IgD-negative memory B cell (primary cell): ENCODE measurements at regions not wholly inside any gene's neighbourhood (a gene's known extent, or its start where the extent isn't known, plus 50 kb on each side); places are given as distances from the start of the nearest gene placed in this dataset.

Experiments used
- H3K27ac Mint-ChIP-seq, 3 donors: one replicate each; pipeline ENCODE4 v1.8.0; 2020 to 2022; ENCODE audit warnings: mild to moderate bottlenecking in 3 of 3, mixed read lengths in 3 of 3, moderate library complexity in 1 of 3
- H3K27me3 Mint-ChIP-seq: one replicate; pipeline ENCODE4 v1.8.0; 2021; ENCODE audit warnings: mixed read lengths
- H3K36me3 Mint-ChIP-seq: one replicate; pipeline ENCODE4 v1.8.0; 2020; ENCODE audit warnings: mild to moderate bottlenecking, mixed read lengths
- H3K4me1 Mint-ChIP-seq, 3 donors: one replicate each; pipeline ENCODE4 v1.8.0; 2020 to 2022; ENCODE audit warnings: mixed read lengths in 3 of 3, mild to moderate bottlenecking in 1 of 3
- H3K4me3 Mint-ChIP-seq, 4 donors: one replicate each; pipeline ENCODE4 v1.8.0; 2020 to 2022; ENCODE audit warnings: mild to moderate bottlenecking in 4 of 4, mixed read lengths in 4 of 4, moderate library complexity in 3 of 4
- H3K9me3 Mint-ChIP-seq, 3 donors: one replicate each; pipeline ENCODE4 v1.8.0; 2020 to 2021; ENCODE audit warnings: mixed read lengths in 3 of 3, mild to moderate bottlenecking in 1 of 3

- Mint-ChIP-seq H3K4me3 (no peak overlapping the region), H3K9me3 (peaks cover 3 to 9% (median 8%) of the 10 kb centered on the region in 3 donors), H3K27me3 (no peaks in the 10 kb centered on the region), H3K4me1 (no peaks in the 10 kb centered on the region), H3K36me3 (no peaks in the 10 kb centered on the region), H3K27ac (no peak overlapping the region)
Observed at GRCh38 chr15:93476491-93477177, 387.6 kb upstream of the RGMA start.

- Mint-ChIP-seq H3K36me3 (no peaks in the 10 kb centered on the region), H3K4me3 (no peak overlapping the region), H3K27me3 (no peaks in the 10 kb centered on the region), H3K27ac (no peak overlapping the region), H3K9me3 (peaks cover 3 to 9% (median 8%) of the 10 kb centered on the region in 3 donors), H3K4me1 (no peaks in the 10 kb centered on the region)
Observed at GRCh38 chr15:93474728-93475127, 385.7 kb upstream of the RGMA start.

DNA sequence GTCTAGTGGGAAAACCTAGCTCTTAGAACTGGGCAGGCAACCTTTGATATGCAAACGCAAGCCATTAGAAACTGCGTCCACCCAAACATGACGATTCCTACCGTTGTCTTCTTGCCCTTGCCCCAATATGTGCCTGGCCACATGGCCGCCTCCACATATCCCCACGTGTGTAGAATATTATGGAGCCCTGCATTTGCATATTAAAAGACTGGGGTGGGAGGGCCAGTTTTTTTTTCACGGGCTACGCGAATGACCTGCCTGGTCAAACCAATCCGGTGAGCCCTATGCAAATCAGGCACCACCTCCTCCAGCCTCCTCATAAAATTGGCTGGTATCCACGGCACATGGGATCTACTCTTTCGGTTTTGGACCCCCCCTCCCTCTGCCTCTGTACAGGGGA is 381.0 kb upstream of the RGMA start:
- Mint-ChIP-seq H3K27me3 (no peaks in the 10 kb centered on the region), H3K9me3 (no peaks in the 10 kb centered on the region), H3K4me3 (no peak overlapping the region), H3K36me3 (no peaks in the 10 kb centered on the region), H3K4me1 (peaks cover 0 to 3% (median 0%) of the 10 kb centered on the region in 3 donors), H3K27ac (no peak overlapping the region)

DNA sequence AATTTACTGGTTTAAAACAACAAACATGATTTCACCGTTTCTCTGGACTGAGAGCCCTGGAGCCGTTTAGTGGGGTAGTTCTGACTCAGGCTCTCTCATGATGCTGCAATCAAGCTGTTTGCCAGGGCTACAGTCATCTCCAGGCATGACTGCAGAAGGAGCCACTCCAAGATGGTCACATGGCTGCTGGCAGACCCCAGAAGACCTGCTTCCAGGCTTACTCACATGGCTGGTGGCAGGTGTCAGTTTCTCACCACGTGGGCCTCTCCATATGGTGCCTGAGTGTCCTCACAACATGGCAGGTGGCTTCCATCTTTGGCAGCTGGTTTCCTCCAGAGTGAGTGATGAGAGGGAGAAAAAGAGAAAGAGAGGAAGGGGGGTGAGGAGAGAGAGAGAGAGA is 378.3 kb upstream of the RGMA start:
- Mint-ChIP-seq H3K9me3 (peaks cover 0 to 2% (median 0%) of the 10 kb centered on the region in 3 donors), H3K4me3 (no peak overlapping the region), H3K27ac (no peak overlapping the region), H3K27me3 (no peaks in the 10 kb centered on the region), H3K36me3 (no peaks in the 10 kb centered on the region), H3K4me1 (peaks cover 0 to 3% (median 0%) of the 10 kb centered on the region in 3 donors)

DNA sequence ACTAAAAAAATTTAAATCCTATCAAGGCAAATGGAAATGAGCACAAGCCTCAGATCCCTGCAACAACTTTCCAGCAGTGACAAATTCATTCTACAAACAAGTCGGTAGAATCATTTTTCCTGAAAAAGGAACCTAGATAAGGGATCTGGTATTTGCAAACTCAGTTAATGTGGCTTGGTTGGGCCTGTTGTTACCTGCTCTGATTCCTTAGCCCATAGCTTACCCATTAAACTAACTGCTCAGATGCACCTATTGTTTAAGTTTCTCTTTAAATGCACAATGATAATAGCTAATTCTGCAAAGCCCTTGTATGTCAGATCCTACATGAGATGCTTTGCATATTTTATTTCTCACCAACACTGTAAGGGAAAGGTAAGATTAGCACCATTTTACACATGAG is 377.4 kb upstream of the RGMA start:
- Mint-ChIP-seq H3K27me3 (no peaks in the 10 kb centered on the region), H3K9me3 (peaks cover 0 to 3% (median 0%) of the 10 kb centered on the region in 3 donors), H3K36me3 (no peaks in the 10 kb centered on the region), H3K4me1 (peaks cover 0 to 3% (median 0%) of the 10 kb centered on the region in 3 donors), H3K27ac (no peak overlapping the region), H3K4me3 (no peak overlapping the region)

DNA sequence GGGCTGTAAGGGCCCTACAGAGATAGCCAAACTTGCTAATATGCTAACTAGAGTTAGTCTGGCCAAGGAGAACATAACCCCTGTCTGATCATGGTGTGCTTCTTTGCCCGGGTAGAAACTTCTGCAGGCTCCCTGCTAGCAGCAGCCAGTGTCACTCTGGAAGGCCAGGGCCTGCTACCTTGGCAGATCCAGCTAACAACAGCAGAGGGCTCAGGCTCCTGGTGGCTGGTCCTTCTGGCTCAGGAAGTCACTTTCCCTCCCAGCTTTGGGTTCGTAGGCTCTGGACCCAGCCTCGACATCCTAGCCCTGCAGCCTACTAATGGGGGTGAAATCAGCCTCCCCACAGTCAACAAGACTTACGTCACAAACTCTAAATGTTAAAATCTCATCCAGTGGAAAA is 373.7 kb upstream of the RGMA start:
- Mint-ChIP-seq H3K27me3 (no peaks in the 10 kb centered on the region), H3K9me3 (peaks cover 3 to 9% (median 5%) of the 10 kb centered on the region in 3 donors), H3K27ac (no peak overlapping the region), H3K36me3 (no peaks in the 10 kb centered on the region), H3K4me1 (no peaks in the 10 kb centered on the region), H3K4me3 (no peak overlapping the region)

- Mint-ChIP-seq H3K4me1 (no peaks in the 10 kb centered on the region), H3K36me3 (no peaks in the 10 kb centered on the region), H3K4me3 (no peak overlapping the region), H3K9me3 (peaks cover 5 to 9% (median 8%) of the 10 kb centered on the region in 3 donors), H3K27me3 (no peaks in the 10 kb centered on the region), H3K27ac (no peak overlapping the region)
Observed at GRCh38 chr15:93460717-93461116, 371.7 kb upstream of the RGMA start.

- Mint-ChIP-seq H3K4me1 (no peaks in the 10 kb centered on the region), H3K4me3 (no peak overlapping the region), H3K27ac (no peak overlapping the region), H3K27me3 (no peaks in the 10 kb centered on the region), H3K36me3 (no peaks in the 10 kb centered on the region), H3K9me3 (peaks cover 5 to 9% (median 8%) of the 10 kb centered on the region in 3 donors)
Observed at GRCh38 chr15:93459396-93459795, 370.4 kb upstream of the RGMA start.

DNA sequence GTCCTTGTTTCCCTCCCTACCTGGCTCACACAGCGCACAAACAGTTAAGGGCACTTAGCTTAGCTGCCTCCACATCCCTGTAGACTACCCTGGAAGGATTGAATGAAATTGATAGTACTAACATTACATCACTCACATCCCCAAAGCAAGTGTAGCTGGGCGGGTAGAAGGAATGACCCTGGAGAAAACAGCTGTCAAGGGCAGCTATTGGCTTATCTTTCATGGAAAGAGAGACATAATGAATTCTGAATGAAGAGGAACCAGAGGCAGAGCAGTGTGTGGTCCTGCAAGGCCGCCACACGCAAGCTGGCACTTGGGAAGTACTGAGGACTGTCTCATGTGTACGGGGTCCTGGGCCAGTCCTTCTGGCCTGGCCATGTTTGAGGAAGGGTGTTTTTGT is 369.6 kb upstream of the RGMA start:
- Mint-ChIP-seq H3K4me3 (no peak overlapping the region), H3K27ac (no peak overlapping the region), H3K36me3 (no peaks in the 10 kb centered on the region), H3K4me1 (no peaks in the 10 kb centered on the region), H3K9me3 (peaks cover 3 to 9% (median 8%) of the 10 kb centered on the region in 3 donors), H3K27me3 (no peaks in the 10 kb centered on the region)

- Mint-ChIP-seq H3K36me3 (no peaks in the 10 kb centered on the region), H3K4me3 (no peak overlapping the region), H3K4me1 (peaks cover 0 to 2% (median 0%) of the 10 kb centered on the region in 3 donors), H3K9me3 (peaks cover 0 to 6% (median 2%) of the 10 kb centered on the region in 3 donors), H3K27me3 (no peaks in the 10 kb centered on the region), H3K27ac (no peak overlapping the region)
Observed at GRCh38 chr15:93454788-93455187, 365.8 kb upstream of the RGMA start.

DNA sequence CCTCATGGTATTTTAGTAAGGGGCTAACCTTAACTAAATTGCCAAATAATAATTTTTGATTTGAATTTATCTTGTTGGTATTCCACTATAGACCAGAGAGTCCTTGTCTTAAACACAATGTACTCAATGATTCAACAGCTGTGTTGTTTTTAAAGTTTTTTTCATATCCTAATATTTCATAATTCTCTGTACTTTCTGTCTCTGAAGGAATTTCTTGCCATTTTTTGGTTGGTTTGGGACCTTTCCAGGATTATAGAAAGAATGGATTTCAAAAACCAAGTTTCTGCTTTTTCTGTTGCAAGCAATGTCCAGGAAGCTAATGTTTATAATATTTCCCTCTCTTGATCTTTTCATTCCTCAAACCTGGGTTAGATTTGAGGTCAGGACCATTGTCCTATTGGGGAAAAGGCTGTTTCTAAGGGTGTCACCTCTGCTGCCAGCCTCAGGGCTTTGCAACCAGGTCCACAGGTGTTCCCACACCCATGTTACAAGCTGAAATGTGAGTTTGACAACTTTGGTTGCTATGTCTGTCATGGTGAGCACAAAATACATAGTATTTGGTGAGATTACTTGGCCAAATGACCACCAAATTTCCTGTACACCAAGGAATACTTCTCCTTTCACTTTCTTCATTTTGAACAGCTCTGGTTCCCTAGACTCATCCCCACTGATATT is 363.7 kb upstream of the RGMA start:
- Mint-ChIP-seq H3K4me1 (peaks cover 0 to 2% (median 0%) of the 10 kb centered on the region in 3 donors), H3K9me3 (peaks cover 1 to 7% (median 4%) of the 10 kb centered on the region in 3 donors), H3K27ac (no peak overlapping the region), H3K4me3 (no peak overlapping the region), H3K36me3 (no peaks in the 10 kb centered on the region), H3K27me3 (no peaks in the 10 kb centered on the region)

DNA sequence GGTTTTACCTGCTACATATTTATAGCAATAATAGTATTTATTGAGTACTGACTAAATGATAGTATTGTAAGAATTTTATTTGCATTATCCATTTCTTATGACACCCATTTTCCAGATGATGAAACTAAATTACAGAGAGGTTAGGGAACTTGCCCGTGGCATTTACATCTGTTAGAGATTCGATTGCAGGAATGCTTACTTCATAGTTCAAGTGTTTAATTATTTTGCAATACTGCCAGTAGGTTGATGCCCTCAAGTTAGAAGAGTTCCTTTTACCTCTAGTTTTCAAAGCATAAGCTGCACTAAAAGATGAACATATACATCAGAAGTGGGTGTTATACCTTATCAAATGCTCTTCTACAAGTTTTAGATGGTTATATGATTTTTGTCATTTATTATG is 362.8 kb upstream of the RGMA start:
- no peaks in the 10 kb centered on the region for H3K27me3 Mint-ChIP-seq
- H3K9me3 Mint-ChIP-seq: peaks cover 1 to 5% (median 3%) of the 10 kb centered on the region in 3 donors
- no peaks in the 10 kb centered on the region for H3K36me3 Mint-ChIP-seq
- no peak overlapping the region for H3K4me3 Mint-ChIP-seq
- H3K27ac Mint-ChIP-seq: no peak overlapping the region
- peaks cover 0 to 2% (median 0%) of the 10 kb centered on the region in 3 donors for H3K4me1 Mint-ChIP-seq

DNA sequence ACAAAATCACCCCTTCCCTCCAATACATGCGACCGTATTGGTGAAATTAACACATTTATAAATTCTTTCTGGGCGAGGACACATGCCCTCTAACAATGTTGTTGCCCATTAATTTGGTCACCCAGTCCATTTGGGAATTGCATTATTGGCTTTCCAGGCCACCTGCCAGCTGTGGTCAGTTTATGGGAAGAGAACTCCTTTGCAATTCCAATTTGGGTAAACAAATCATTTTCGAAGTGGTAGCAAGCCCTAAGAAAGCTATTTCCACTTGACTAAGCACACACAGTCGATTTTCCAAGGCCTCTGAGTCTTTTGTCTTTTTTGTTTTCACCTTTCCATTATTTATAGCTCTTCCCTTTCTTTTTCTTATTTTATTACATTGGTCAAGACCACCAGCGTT is 362.3 kb upstream of the RGMA start:
- no peak overlapping the region for H3K27ac Mint-ChIP-seq
- no peaks in the 10 kb centered on the region for H3K36me3 Mint-ChIP-seq
- H3K27me3 Mint-ChIP-seq: no peaks in the 10 kb centered on the region
- H3K4me3 Mint-ChIP-seq: no peak overlapping the region
- peaks cover 0 to 2% (median 0%) of the 10 kb centered on the region in 3 donors for H3K4me1 Mint-ChIP-seq
- peaks cover 1 to 5% (median 3%) of the 10 kb centered on the region in 3 donors for H3K9me3 Mint-ChIP-seq

- Mint-ChIP-seq H3K36me3 (no peaks in the 10 kb centered on the region), H3K4me1 (peaks cover 0 to 2% (median 0%) of the 10 kb centered on the region in 3 donors), H3K9me3 (peaks cover 1 to 5% (median 3%) of the 10 kb centered on the region in 3 donors), H3K4me3 (no peak overlapping the region), H3K27me3 (no peaks in the 10 kb centered on the region), H3K27ac (no peak overlapping the region)
Observed at GRCh38 chr15:93449798-93450197, 360.8 kb upstream of the RGMA start.

DNA sequence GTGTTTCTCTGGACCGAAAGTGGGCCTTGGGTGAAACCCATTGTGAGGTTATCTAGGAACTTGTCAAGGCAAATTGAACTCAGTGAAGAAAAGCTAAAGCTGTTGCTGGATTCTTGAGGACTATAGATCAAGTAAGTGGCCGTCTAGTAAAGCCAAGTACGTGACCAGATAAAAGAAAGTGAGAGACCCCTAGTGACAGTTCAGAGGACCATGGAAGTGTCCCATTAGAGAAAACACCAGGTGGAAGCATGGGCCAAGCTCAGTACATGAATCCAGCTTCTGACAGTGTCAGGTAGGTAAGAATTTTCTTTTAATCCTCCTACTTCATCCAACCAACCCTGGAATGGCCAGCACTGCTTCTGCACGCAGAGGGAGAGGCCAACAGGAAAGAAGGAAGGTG is 349.3 kb upstream of the RGMA start:
- H3K9me3 Mint-ChIP-seq: peaks cover 0 to 1% (median 0%) of the 10 kb centered on the region in 3 donors
- no peaks in the 10 kb centered on the region for H3K36me3 Mint-ChIP-seq
- H3K27me3 Mint-ChIP-seq: no peaks in the 10 kb centered on the region
- H3K27ac Mint-ChIP-seq: no peak overlapping the region
- H3K4me1 Mint-ChIP-seq: no peaks in the 10 kb centered on the region
- no peak overlapping the region for H3K4me3 Mint-ChIP-seq

DNA sequence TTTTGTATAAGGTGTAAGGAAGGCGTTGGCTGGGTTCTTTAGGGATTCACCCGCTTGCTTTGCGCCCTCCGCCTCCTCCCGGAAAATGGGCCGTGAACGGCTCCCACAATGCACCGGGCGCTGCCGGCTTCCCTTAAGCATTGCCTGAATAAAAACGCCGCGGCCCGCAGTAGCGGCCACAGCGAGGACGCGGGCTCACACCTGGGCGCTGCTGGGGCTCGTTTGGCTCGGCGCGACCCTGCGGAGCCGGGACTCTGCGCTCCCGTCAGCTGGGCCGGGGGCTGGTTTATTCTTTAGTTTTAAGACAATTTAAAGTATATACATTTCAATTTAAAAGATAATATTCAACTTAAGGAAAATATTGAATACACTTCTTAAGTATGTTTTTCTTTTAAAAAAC is 343.5 kb upstream of the RGMA start:
- Mint-ChIP-seq H3K4me3 (no peak overlapping the region), H3K27me3 (no peaks in the 10 kb centered on the region), H3K4me1 (no peaks in the 10 kb centered on the region), H3K9me3 (peaks cover 0 to 2% (median 1%) of the 10 kb centered on the region in 3 donors), H3K36me3 (no peaks in the 10 kb centered on the region), H3K27ac (no peak overlapping the region)
